MM.1S (cell line): ENCODE measurements at regions not wholly inside any gene's neighbourhood (a gene's known extent, or its start where the extent isn't known, plus 50 kb on each side); places are given as distances from the start of the nearest gene placed in this dataset.

Experiments used
- DNase-seq: peaks from one replicate; pipeline ENCODE4 v3.0.0-alpha.2; 2015
- H2AFZ ChIP-seq: fragments of 300-600 bp; sonication (generic); 2 replicates; pipeline ENCODE4 v1.6.0; 2016; ENCODE audit warnings: antibody characterized with exemption, low read length
- H3F3A ChIP-seq: fragments of 300-600 bp; sonication (generic); 2 replicates; pipeline ENCODE4 v1.6.1; 2016; ENCODE audit warnings: mild to moderate bottlenecking, antibody characterized with exemption, low read length, moderate library complexity, mixed read lengths; ENCODE audit not compliant: insufficient read depth
- H3K27ac ChIP-seq: fragments of 300-600 bp; sonication (generic); 2 replicates; pipeline ENCODE4 v1.5.1; 2016; ENCODE audit warnings: mild to moderate bottlenecking, low read length
- H3K27me3 ChIP-seq: fragments of 300-600 bp; sonication (generic); replicated peaks from 2 replicates; pipeline ENCODE4 v1.6.0; 2016; ENCODE audit warnings: low read length; ENCODE audit not compliant: insufficient read depth
- H3K36me3 ChIP-seq: fragments of 300-600 bp; sonication (generic); replicated peaks from 2 replicates; pipeline ENCODE4 v1.6.1; 2016; ENCODE audit warnings: mild to moderate bottlenecking, low read length, mixed read lengths; ENCODE audit not compliant: insufficient read depth
- H3K4me1 ChIP-seq: fragments of 300-600 bp; sonication (generic); 2 replicates; pipeline ENCODE4 v1.6.1; 2016; ENCODE audit warnings: low read length, mixed read lengths
- H3K4me2 ChIP-seq: fragments of 300-600 bp; sonication (generic); 2 replicates; pipeline ENCODE4 v1.6.0; 2016; ENCODE audit warnings: low read depth, low read length
- H3K4me3 ChIP-seq: fragments of 300-600 bp; sonication (generic); 2 replicates; pipeline ENCODE4 v1.5.1; 2016; ENCODE audit warnings: low read length, mixed read lengths
- H3K79me2 ChIP-seq: fragments of 300-600 bp; sonication (generic); 2 replicates; pipeline ENCODE4 v1.6.1; 2016; ENCODE audit warnings: mixed run types, low read length, mixed read lengths
- H3K9ac ChIP-seq: fragments of 300-600 bp; sonication (generic); 2 replicates; pipeline ENCODE4 v1.6.1; 2016; ENCODE audit warnings: low read length, mixed read lengths
- H3K9me2 ChIP-seq: fragments of 300-600 bp; sonication (generic); replicated peaks from 2 replicates; pipeline ENCODE4 v1.6.1; 2016; ENCODE audit warnings: mild to moderate bottlenecking, low read length, mixed read lengths; ENCODE audit not compliant: insufficient read depth
- H3K9me3 ChIP-seq: fragments of 300-600 bp; sonication (generic); replicated peaks from 2 replicates; pipeline ENCODE4 v1.6.1; 2016; ENCODE audit warnings: mild to moderate bottlenecking, low read length, mixed read lengths; ENCODE audit not compliant: insufficient read depth
- H4K20me1 ChIP-seq: fragments of 300-600 bp; sonication (generic); 2 replicates; pipeline ENCODE4 v1.6.1; 2016; ENCODE audit warnings: mild to moderate bottlenecking, low read length, moderate library complexity, mixed read lengths; ENCODE audit not compliant: insufficient read depth
- EZH2 ChIP-seq: fragments of 300-600 bp; sonication (generic); optimal IDR thresholded peaks from 2 replicates; pipeline ENCODE3; 2017; ENCODE audit warnings: low read depth, mild to moderate bottlenecking, antibody characterized with exemption, low read length, mixed read lengths
- EZH2phosphoT487 ChIP-seq: fragments of 300-600 bp; sonication (generic); IDR thresholded peaks from 2 replicates; pipeline ENCODE4 v1.6.1; 2018; ENCODE audit warnings: antibody characterized with exemption, low read length
- TF ChIP-seq, protein P1 (sequence below): fragments of 300-600 bp; sonication (generic); IDR thresholded peaks from 2 replicates; pipeline ENCODE4 v1.5.1; 2016; ENCODE audit warnings: antibody characterized with exemption, low read length, mixed read lengths

DNA sequence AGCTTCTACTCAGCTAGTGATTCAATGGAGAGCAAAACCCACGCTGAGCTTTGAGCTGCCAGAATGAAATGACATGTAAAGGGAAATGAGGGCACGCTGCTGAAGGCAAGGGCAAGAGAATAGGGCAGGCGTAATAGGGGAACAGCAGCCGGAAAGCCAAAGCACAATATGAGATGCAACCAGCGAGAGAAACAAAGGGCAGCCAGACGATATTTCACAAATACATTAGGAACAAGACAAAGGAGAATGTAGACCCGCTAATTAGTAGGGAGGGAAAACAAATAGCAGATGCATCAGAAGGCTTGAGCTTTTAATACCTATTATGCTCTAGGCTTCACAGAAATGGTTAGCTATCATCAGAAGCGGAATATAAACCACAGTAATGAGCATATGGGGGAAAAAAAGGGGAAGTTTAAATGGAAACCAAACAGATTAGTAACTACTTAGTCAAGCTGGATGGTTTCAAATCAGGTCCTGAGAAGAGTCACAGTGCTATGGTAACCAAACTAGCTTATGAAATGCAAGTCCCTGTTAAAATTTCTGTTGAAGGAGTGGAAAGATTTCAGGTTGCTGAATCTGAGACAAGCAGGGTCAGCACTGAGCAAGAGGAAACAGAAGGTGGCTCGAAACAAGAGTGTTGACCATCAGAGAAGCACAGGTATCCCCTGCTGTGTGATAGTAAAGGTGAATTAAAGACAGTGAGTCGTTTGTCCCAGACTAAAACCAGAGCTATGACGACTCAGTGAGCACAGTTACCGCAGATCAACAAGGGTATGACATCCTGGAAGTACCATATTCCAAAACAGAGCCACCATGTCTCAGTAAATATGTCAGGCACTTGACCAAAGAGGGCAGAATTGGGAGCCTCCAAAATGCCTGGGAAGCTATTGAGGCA lies 496.9 kb upstream of the CELF2 start:
- Histone ChIP-seq H2AFZ (no peak overlapping the region; the same call in 1 of the 2 replicates), H4K20me1 (no peaks in the 10 kb centered on the region), H3K9me2 (no peaks in the 10 kb centered on the region), H3K9me3 (no peaks in the 10 kb centered on the region), H3F3A (no peaks in the 10 kb centered on the region), H3K36me3 (no peaks in the 10 kb centered on the region), H3K27me3 (no peaks in the 10 kb centered on the region), H3K4me3 (no peak overlapping the region), H3K79me2 (no peaks in the 10 kb centered on the region), H3K4me2 (no peak overlapping the region), H3K9ac (no peak overlapping the region), H3K27ac (peak overlapping the region; percentile 27; the same call in 1 of the 2 replicates), H3K4me1 (no peaks in the 10 kb centered on the region)
- DNase-seq: peak; percentile 37
- TF ChIP-seq EZH2 (no peak), EZH2phosphoT487 (no peak)
- TF ChIP-seq, protein P1, sequence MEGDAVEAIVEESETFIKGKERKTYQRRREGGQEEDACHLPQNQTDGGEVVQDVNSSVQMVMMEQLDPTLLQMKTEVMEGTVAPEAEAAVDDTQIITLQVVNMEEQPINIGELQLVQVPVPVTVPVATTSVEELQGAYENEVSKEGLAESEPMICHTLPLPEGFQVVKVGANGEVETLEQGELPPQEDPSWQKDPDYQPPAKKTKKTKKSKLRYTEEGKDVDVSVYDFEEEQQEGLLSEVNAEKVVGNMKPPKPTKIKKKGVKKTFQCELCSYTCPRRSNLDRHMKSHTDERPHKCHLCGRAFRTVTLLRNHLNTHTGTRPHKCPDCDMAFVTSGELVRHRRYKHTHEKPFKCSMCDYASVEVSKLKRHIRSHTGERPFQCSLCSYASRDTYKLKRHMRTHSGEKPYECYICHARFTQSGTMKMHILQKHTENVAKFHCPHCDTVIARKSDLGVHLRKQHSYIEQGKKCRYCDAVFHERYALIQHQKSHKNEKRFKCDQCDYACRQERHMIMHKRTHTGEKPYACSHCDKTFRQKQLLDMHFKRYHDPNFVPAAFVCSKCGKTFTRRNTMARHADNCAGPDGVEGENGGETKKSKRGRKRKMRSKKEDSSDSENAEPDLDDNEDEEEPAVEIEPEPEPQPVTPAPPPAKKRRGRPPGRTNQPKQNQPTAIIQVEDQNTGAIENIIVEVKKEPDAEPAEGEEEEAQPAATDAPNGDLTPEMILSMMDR: no peak

DNA sequence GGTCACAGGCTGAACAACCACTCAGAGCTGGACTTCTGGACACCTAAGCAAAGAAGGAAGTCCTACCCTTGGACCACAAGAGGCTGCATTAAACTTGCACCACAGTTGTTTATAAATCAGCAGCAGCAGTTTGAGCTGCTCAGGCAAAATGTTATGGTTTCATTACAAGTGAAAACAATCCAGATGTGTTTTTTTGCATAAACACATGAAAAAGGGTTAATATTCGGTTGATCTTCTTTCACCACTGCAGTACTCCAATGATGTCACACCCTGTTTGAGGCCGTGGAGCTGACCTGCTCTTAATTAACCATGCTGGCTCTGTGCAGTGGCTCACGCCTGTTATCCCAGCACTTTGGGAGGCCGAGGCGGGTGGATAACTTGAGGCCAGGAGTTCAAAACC lies 490.8 kb upstream of the CELF2 start:
- DNase-seq: no peak
- H2AFZ ChIP-seq: no peak overlapping the region
- no peaks in the 10 kb centered on the region for H3K36me3 ChIP-seq
- H3K27ac ChIP-seq: no peak overlapping the region
- H3K4me3 ChIP-seq: no peak overlapping the region
- H3K79me2 ChIP-seq: no peaks in the 10 kb centered on the region
- H3F3A ChIP-seq: no peaks in the 10 kb centered on the region
- H4K20me1 ChIP-seq: no peaks in the 10 kb centered on the region
- no peaks in the 10 kb centered on the region for H3K9me2 ChIP-seq
- H3K4me1 ChIP-seq: no peaks in the 10 kb centered on the region
- TF ChIP-seq EZH2phosphoT487: no peak
- TF ChIP-seq EZH2: no peak
- no peak overlapping the region for H3K4me2 ChIP-seq
- H3K27me3 ChIP-seq: no peaks in the 10 kb centered on the region
- no peaks in the 10 kb centered on the region for H3K9me3 ChIP-seq
- no peak overlapping the region for H3K9ac ChIP-seq

DNA sequence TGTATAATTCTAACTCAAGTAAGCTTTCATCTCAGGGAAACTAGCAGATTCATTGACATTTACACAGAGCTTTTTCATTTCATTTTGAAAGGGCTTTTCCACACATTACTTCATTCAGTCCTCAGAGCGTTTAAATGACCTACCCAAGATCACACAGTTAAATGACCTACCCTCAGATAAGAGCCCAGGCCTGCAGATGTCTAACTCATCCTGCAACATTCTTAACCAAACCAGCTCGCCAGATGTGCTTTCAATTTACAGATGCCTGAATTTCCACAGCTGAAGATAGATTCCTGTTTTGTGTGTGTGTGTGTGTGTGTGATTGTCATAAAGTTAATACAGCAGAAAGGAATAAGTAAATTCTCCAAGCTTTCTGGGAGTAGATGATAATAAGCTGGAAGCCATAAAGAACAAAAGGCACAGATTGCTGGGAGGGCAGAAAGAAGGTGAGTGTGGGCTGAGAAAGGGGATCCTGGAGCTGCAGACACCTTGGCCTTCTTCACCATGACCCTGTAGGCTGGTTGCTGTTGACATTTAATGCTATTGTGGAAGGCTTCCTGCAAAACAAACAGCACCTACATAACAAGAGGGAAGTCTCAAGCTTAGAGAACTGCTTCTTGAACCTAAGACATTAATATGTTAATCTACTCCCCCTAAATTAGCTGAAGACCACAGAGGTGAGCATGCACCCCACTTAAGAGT lies 489.7 kb upstream of the CELF2 start:
- no peak overlapping the region for H3K4me2 ChIP-seq
- H3K9me2 ChIP-seq: no peaks in the 10 kb centered on the region
- no peak for DNase-seq
- H2AFZ ChIP-seq: no peak overlapping the region
- no peak overlapping the region for H3K27ac ChIP-seq
- H3K79me2 ChIP-seq: no peaks in the 10 kb centered on the region
- no peak overlapping the region for H3K9ac ChIP-seq
- H3K36me3 ChIP-seq: no peaks in the 10 kb centered on the region
- no peaks in the 10 kb centered on the region for H3F3A ChIP-seq
- H4K20me1 ChIP-seq: no peaks in the 10 kb centered on the region
- no peaks in the 10 kb centered on the region for H3K4me1 ChIP-seq
- no peak overlapping the region for H3K4me3 ChIP-seq
- TF ChIP-seq EZH2phosphoT487 (no peak), EZH2 (no peak)
- TF ChIP-seq, protein P1: no peak
- no peaks in the 10 kb centered on the region for H3K9me3 ChIP-seq
- H3K27me3 ChIP-seq: no peaks in the 10 kb centered on the region
